GM23248 (cell line): ENCODE measurements at regions not wholly inside any gene's neighbourhood (a gene's known extent, or its start where the extent isn't known, plus 50 kb on each side); places are given as distances from the start of the nearest gene placed in this dataset.

Experiments
- DNase-seq: peaks from one replicate; pipeline ENCODE4 v3.0.0-alpha.2; 2015
- H2AFZ ChIP-seq: fragments of 200-600 bp; sonication (generic); 2 replicates; pipeline ENCODE4 v1.6.1; 2016; ENCODE audit warnings: antibody characterized with exemption
- H3F3A ChIP-seq: fragments of 200-600 bp; sonication (generic); 2 replicates; pipeline ENCODE4 v1.6.1; 2016; ENCODE audit warnings: mild to moderate bottlenecking, antibody characterized with exemption, mixed run types; ENCODE audit not compliant: insufficient read depth
- H3K27ac ChIP-seq: fragments of 200-600 bp; sonication (generic); 2 replicates; pipeline ENCODE4 v1.5.1; 2016; ENCODE audit warnings: mild to moderate bottlenecking
- H3K27me3 ChIP-seq: fragments of 200-600 bp; sonication (generic); replicated peaks from 2 replicates; pipeline ENCODE4 v1.6.1; 2016; ENCODE audit warnings: mild to moderate bottlenecking; ENCODE audit not compliant: insufficient read depth
- H3K36me3 ChIP-seq: fragments of 200-600 bp; sonication (generic); 2 replicates; pipeline ENCODE4 v1.6.1; 2016; ENCODE audit warnings: low read depth, mild to moderate bottlenecking
- H3K4me1 ChIP-seq: fragments of 200-600 bp; sonication (generic); 2 replicates; pipeline ENCODE4 v1.6.1; 2016; ENCODE audit warnings: mild to moderate bottlenecking; ENCODE audit not compliant: insufficient read depth
- H3K4me2 ChIP-seq: fragments of 200-600 bp; sonication (generic); one replicate; pipeline ENCODE4 v1.6.1; 2016; ENCODE audit warnings: mild to moderate bottlenecking; ENCODE audit not compliant: unreplicated experiment
- H3K4me3 ChIP-seq: fragments of 200-600 bp; sonication (generic); 2 replicates; pipeline ENCODE4 v1.5.1; 2016; ENCODE audit warnings: mild to moderate bottlenecking
- H3K79me2 ChIP-seq: fragments of 200-600 bp; sonication (generic); 2 replicates; pipeline ENCODE4 v1.6.1; 2016; ENCODE audit warnings: mild to moderate bottlenecking; ENCODE audit not compliant: insufficient read depth
- H3K9ac ChIP-seq: fragments of 200-600 bp; sonication (generic); 2 replicates; pipeline ENCODE4 v1.6.1; 2016; ENCODE audit warnings: mild to moderate bottlenecking
- H3K9me2 ChIP-seq: fragments of 200-600 bp; sonication (generic); 2 replicates; pipeline ENCODE4 v1.6.1; 2016; ENCODE audit warnings: mixed run types, mild to moderate bottlenecking, moderate library complexity; ENCODE audit not compliant: insufficient read depth
- H3K9me3 ChIP-seq: fragments of 200-600 bp; sonication (generic); one replicate; pipeline ENCODE4 v1.6.1; 2017; ENCODE audit warnings: low read depth
- H4K20me1 ChIP-seq: fragments of 200-600 bp; sonication (generic); 2 replicates; pipeline ENCODE4 v1.6.0; 2016; ENCODE audit not compliant: insufficient read depth
- EZH2 ChIP-seq: fragments of 200-600 bp; sonication (generic); IDR thresholded peaks from 2 replicates; pipeline ENCODE4 v1.6.1; 2018; ENCODE audit warnings: antibody characterized with exemption, mild to moderate bottlenecking; ENCODE audit not compliant: insufficient read depth, poor library complexity, severe bottlenecking
- EZH2phosphoT487 ChIP-seq: fragments of 200-600 bp; sonication (generic); IDR thresholded peaks from 2 replicates; pipeline ENCODE4 v1.6.1; 2018; ENCODE audit warnings: antibody characterized with exemption, moderate library complexity, mild to moderate bottlenecking, low read depth; ENCODE audit not compliant: insufficient read depth
- WGBS, 2 experiments: methylation state at CpG; one replicate each; pipeline ENCODE4 v1.1.6; 2015 to 2017; ENCODE audit warnings: low lambda C conversion rate in 2 of 2, low coverage in 1 of 2; ENCODE audit errors: missing lambda C conversion rate in 2 of 2; 5-methylcytosine and 5-hydroxymethylcytosine counted together
- in situ Hi-C: fragments of 300-500 bp; cut with MboI; formaldehyde crosslinking; loops from 2 replicates; pipeline ENCODE4 v1.15.0; 2020

DNA sequence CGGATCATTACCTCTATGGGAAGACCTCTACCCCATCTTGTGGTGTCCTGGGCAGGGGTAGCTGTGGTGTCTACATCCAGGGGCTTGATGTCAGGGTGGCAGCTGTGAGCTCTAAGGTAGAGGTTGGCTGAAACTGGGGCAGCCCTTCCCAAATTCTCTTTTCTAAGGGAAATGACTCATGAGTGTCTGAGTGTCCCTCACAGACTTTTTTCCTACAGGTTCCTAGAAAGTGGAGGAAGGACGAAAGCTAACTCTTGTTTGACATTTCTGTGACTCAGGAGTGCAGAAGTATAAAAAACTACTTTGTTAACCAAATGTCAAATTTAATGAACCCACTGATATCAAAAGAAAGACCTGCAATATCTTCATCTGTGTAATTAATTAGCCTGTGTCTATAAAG is 481.5 kb downstream of the PDCD6IP start:
- H3K27ac ChIP-seq = no peak overlapping the region
- no peak for DNase-seq
- in situ Hi-C loops = no loop called here
- no peaks in the 10 kb centered on the region for H3F3A ChIP-seq
- WGBS, 2 experiments = 15 to 23% methylated on average over 2 of the region's 2 CpGs
- no peaks in the 10 kb centered on the region for H3K79me2 ChIP-seq
- H4K20me1 ChIP-seq = no peaks in the 10 kb centered on the region
- no peak for TF ChIP-seq EZH2phosphoT487
- no peaks in the 10 kb centered on the region for H3K4me1 ChIP-seq
- no peaks in the 10 kb centered on the region for H3K9me3 ChIP-seq
- H3K9ac ChIP-seq = no peak overlapping the region
- H3K36me3 ChIP-seq = no peaks in the 10 kb centered on the region
- no peak overlapping the region for H3K4me2 ChIP-seq
- H3K4me3 ChIP-seq = no peak overlapping the region
- no peaks in the 10 kb centered on the region for H3K27me3 ChIP-seq
- no peaks in the 10 kb centered on the region for H3K9me2 ChIP-seq
- H2AFZ ChIP-seq = no peak overlapping the region

DNA sequence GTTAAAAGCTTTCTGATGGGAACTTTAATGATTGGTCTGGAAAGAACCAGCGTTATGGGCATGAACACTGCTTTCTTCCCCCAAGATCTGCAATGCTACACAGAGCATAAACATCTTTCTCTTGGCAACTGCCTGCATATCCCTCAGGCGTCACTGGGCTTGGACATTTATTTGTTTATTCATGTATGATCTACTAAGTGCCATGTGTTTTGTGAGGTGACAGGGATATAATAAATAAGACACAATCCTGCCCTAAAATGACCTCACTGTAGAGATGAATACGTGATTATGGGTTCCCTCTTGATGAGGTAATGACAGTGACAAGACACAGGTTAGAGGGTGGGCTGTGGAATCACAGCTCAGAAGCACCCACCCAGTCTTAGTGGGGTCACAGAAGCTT is 485.3 kb downstream of the PDCD6IP start:
- no peak for TF ChIP-seq EZH2phosphoT487
- no peak for TF ChIP-seq EZH2
- no peak for DNase-seq
- in situ Hi-C loops = no loop called here
- Histone ChIP-seq H3K9me2 (no peaks in the 10 kb centered on the region), H2AFZ (no peak overlapping the region), H3K79me2 (no peaks in the 10 kb centered on the region), H3K9me3 (no peaks in the 10 kb centered on the region), H4K20me1 (no peaks in the 10 kb centered on the region), H3K27me3 (no peaks in the 10 kb centered on the region), H3K36me3 (no peaks in the 10 kb centered on the region), H3K4me3 (no peak overlapping the region), H3F3A (no peaks in the 10 kb centered on the region), H3K4me1 (no peaks in the 10 kb centered on the region), H3K9ac (no peak overlapping the region), H3K27ac (no peak overlapping the region), H3K4me2 (no peak overlapping the region)
- 2 to 3% methylated on average over 3 of the region's 3 CpGs for WGBS, 2 experiments

GRCh38 chr3:34284959-34285826 is 486.8 kb downstream of the PDCD6IP start:
- 8 to 20% methylated on average over 7 of the region's 7 CpGs for WGBS, 2 experiments
- H3K36me3 ChIP-seq = no peaks in the 10 kb centered on the region
- no peak overlapping the region for H3K27ac ChIP-seq
- H3K9ac ChIP-seq = no peak overlapping the region
- H3K79me2 ChIP-seq = no peaks in the 10 kb centered on the region
- no peaks in the 10 kb centered on the region for H3K9me3 ChIP-seq
- no peaks in the 10 kb centered on the region for H4K20me1 ChIP-seq
- no peaks in the 10 kb centered on the region for H3F3A ChIP-seq
- DNase-seq = no peak
- no peak overlapping the region for H3K4me3 ChIP-seq
- no peaks in the 10 kb centered on the region for H3K9me2 ChIP-seq
- H3K27me3 ChIP-seq = no peaks in the 10 kb centered on the region
- in situ Hi-C loops = no loop called here
- H2AFZ ChIP-seq = no peak overlapping the region
- TF ChIP-seq EZH2phosphoT487 = no peak
- TF ChIP-seq EZH2 = no peak
- H3K4me2 ChIP-seq = no peak overlapping the region
- H3K4me1 ChIP-seq = no peaks in the 10 kb centered on the region

GRCh38 chr3:34285827-34286188 is 487.4 kb downstream of the PDCD6IP start:
- H3K27ac ChIP-seq = no peak overlapping the region
- H3K79me2 ChIP-seq = no peaks in the 10 kb centered on the region
- H2AFZ ChIP-seq = no peak overlapping the region
- H3K9ac ChIP-seq = no peak overlapping the region
- TF ChIP-seq EZH2phosphoT487 = no peak
- no peak for TF ChIP-seq EZH2
- no peaks in the 10 kb centered on the region for H4K20me1 ChIP-seq
- no peaks in the 10 kb centered on the region for H3K4me1 ChIP-seq
- in situ Hi-C loops = no loop called here
- H3K27me3 ChIP-seq = no peaks in the 10 kb centered on the region
- no peaks in the 10 kb centered on the region for H3K36me3 ChIP-seq
- H3K9me2 ChIP-seq = no peaks in the 10 kb centered on the region
- no peaks in the 10 kb centered on the region for H3K9me3 ChIP-seq
- no peaks in the 10 kb centered on the region for H3F3A ChIP-seq
- DNase-seq = no peak
- 10 to 11% methylated on average over 2 of the region's 2 CpGs for WGBS, 2 experiments
- H3K4me3 ChIP-seq = no peak overlapping the region
- H3K4me2 ChIP-seq = no peak overlapping the region
